ENCODE measurements at regions not wholly inside any gene's neighbourhood (a gene's known extent, or its start where the extent isn't known, plus 50 kb on each side); places are given as distances from the start of the nearest gene placed in this dataset.

- H3K79me2 ChIP-seq (ENCODE audit: low read depth): no peaks in the 10 kb centered on the region
- no peaks in the 10 kb centered on the region for H3K27me3 ChIP-seq
- no peaks in the 10 kb centered on the region for H3F3A ChIP-seq (ENCODE audit: low read depth)
- H3K27ac ChIP-seq: no peak overlapping the region
- DNase-seq (ENCODE audit: low spot score): no peak
- no peaks in the 10 kb centered on the region for H3K4me1 ChIP-seq
- no peak overlapping the region for H3K4me2 ChIP-seq
- TF ChIP-seq EZH2 (IDR thresholded peaks at IDR 0.05) (no peak), CTCF (IDR thresholded peaks at IDR 0.05) (no peak), EZH2phosphoT487 (IDR thresholded peaks at IDR 0.05) (no peak)
- Mint-ChIP-seq H3K36me3 (no peaks in the 10 kb centered on the region), H3K27me3 (ENCODE audit: insufficient read depth, low read depth) (peaks cover 2% of the 10 kb centered on the region), H3K4me3 (no peak overlapping the region), H3K27ac (no peak overlapping the region), H3K4me1 (no peaks in the 10 kb centered on the region), H3K9me3 (no peaks in the 10 kb centered on the region)
- no peaks in the 10 kb centered on the region for H3K36me3 ChIP-seq
- no peaks in the 10 kb centered on the region for H3K9me3 ChIP-seq (ENCODE audit: low read depth)
- no peak overlapping the region for H3K9ac ChIP-seq
- H2AFZ ChIP-seq (replicated peaks): no peak overlapping the region
- H4K20me1 ChIP-seq (ENCODE audit: low read depth): no peaks in the 10 kb centered on the region
- H3K4me3 ChIP-seq: no peak overlapping the region
Observed at GRCh38 chr1:70627910-70628309, 216.8 kb downstream of the CTH start.

- no peaks in the 10 kb centered on the region for H3K9me3 ChIP-seq (ENCODE audit: low read depth)
- H3K27me3 ChIP-seq: no peaks in the 10 kb centered on the region
- no peak for DNase-seq (ENCODE audit: low spot score)
- Mint-ChIP-seq H3K4me3 (no peak overlapping the region), H3K4me1 (no peaks in the 10 kb centered on the region), H3K9me3 (no peaks in the 10 kb centered on the region), H3K27ac (no peak overlapping the region), H3K36me3 (no peaks in the 10 kb centered on the region), H3K27me3 (ENCODE audit: insufficient read depth, low read depth) (peaks cover 2% of the 10 kb centered on the region)
- no peaks in the 10 kb centered on the region for H3K4me1 ChIP-seq
- H3K79me2 ChIP-seq (ENCODE audit: low read depth): no peaks in the 10 kb centered on the region
- TF ChIP-seq EZH2 (IDR thresholded peaks at IDR 0.05) (no peak), EZH2phosphoT487 (IDR thresholded peaks at IDR 0.05) (no peak), CTCF (IDR thresholded peaks at IDR 0.05) (no peak)
- no peaks in the 10 kb centered on the region for H3K36me3 ChIP-seq
- no peak overlapping the region for H2AFZ ChIP-seq (replicated peaks)
- no peak overlapping the region for H3K9ac ChIP-seq
- no peaks in the 10 kb centered on the region for H4K20me1 ChIP-seq (ENCODE audit: low read depth)
- no peak overlapping the region for H3K4me2 ChIP-seq
- no peaks in the 10 kb centered on the region for H3F3A ChIP-seq (ENCODE audit: low read depth)
- H3K27ac ChIP-seq: no peak overlapping the region
- H3K4me3 ChIP-seq: no peak overlapping the region
Observed at GRCh38 chr1:70628973-70629372, 217.9 kb downstream of the CTH start.

- Histone ChIP-seq H3K36me3 (no peaks in the 10 kb centered on the region), H3K9ac (no peak overlapping the region), H3K4me2 (no peak overlapping the region), H3K79me2 (ENCODE audit: low read depth) (no peaks in the 10 kb centered on the region), H3K27me3 (no peaks in the 10 kb centered on the region), H3K27ac (no peak overlapping the region), H3K4me1 (no peaks in the 10 kb centered on the region), H3F3A (ENCODE audit: low read depth) (no peaks in the 10 kb centered on the region), H4K20me1 (ENCODE audit: low read depth) (no peaks in the 10 kb centered on the region), H2AFZ (replicated peaks) (no peak overlapping the region), H3K4me3 (no peak overlapping the region), H3K9me3 (ENCODE audit: low read depth) (no peaks in the 10 kb centered on the region)
- Mint-ChIP-seq H3K4me1 (no peaks in the 10 kb centered on the region), H3K4me3 (no peak overlapping the region), H3K27me3 (ENCODE audit: insufficient read depth, low read depth) (peaks cover 2% of the 10 kb centered on the region), H3K36me3 (no peaks in the 10 kb centered on the region), H3K9me3 (no peaks in the 10 kb centered on the region), H3K27ac (no peak overlapping the region)
- no peak for TF ChIP-seq EZH2phosphoT487 (IDR thresholded peaks at IDR 0.05)
- TF ChIP-seq CTCF (IDR thresholded peaks at IDR 0.05): no peak
- no peak for TF ChIP-seq EZH2 (IDR thresholded peaks at IDR 0.05)
- DNase-seq (ENCODE audit: low spot score): no peak
Observed at GRCh38 chr1:70633004-70633403, 221.9 kb downstream of the CTH start.

- no peaks in the 10 kb centered on the region for H3K27me3 Mint-ChIP-seq (ENCODE audit: insufficient read depth, low read depth)
Observed at GRCh38 chr1:70635868-70636267, 224.8 kb downstream of the CTH start.

More at GRCh38 chr1:70635868-70636267, 224.8 kb downstream of the CTH start:
- Histone ChIP-seq H3K79me2 (ENCODE audit: low read depth) (no peaks in the 10 kb centered on the region), H3K36me3 (no peaks in the 10 kb centered on the region), H3K9me3 (ENCODE audit: low read depth) (no peaks in the 10 kb centered on the region), H3K4me2 (no peak overlapping the region), H3K4me1 (no peaks in the 10 kb centered on the region), H3F3A (ENCODE audit: low read depth) (no peaks in the 10 kb centered on the region), H3K27me3 (no peaks in the 10 kb centered on the region), H3K27ac (no peak overlapping the region), H2AFZ (replicated peaks) (no peak overlapping the region), H4K20me1 (ENCODE audit: low read depth) (no peaks in the 10 kb centered on the region), H3K4me3 (no peak overlapping the region), H3K9ac (no peak overlapping the region)
- H3K4me3 Mint-ChIP-seq: no peak overlapping the region
- TF ChIP-seq EZH2 (IDR thresholded peaks at IDR 0.05) (no peak), EZH2phosphoT487 (IDR thresholded peaks at IDR 0.05) (no peak), CTCF (IDR thresholded peaks at IDR 0.05) (no peak)
- H3K36me3 Mint-ChIP-seq: no peaks in the 10 kb centered on the region
- no peak for DNase-seq (ENCODE audit: low spot score)
- H3K9me3 Mint-ChIP-seq: no peaks in the 10 kb centered on the region
- no peaks in the 10 kb centered on the region for H3K4me1 Mint-ChIP-seq
- H3K27ac Mint-ChIP-seq: no peak overlapping the region
